OCI-LY7 (cell line): ENCODE measurements at regions not wholly inside any gene's neighbourhood (a gene's known extent, or its start where the extent isn't known, plus 50 kb on each side); places are given as distances from the start of the nearest gene placed in this dataset.

ENCODE experiments used
- EZH2phosphoT487 ChIP-seq: fragments of 200-600 bp; sonication (generic); IDR thresholded peaks from 2 replicates; pipeline ENCODE4 v1.6.1; 2018; ENCODE audit warnings: low read depth, borderline replicate concordance, mild to moderate bottlenecking, mixed run types, antibody characterized with exemption, low read length, moderate library complexity, mixed read lengths
- TF ChIP-seq, protein P1 (sequence below): fragments of 200-600 bp; sonication (generic); conservative IDR thresholded peaks from 2 replicates; pipeline ENCODE4 v1.5.1; 2014; ENCODE audit warnings: mild to moderate bottlenecking, antibody characterized with exemption, low read length, moderate library complexity, mixed read lengths

DNA sequence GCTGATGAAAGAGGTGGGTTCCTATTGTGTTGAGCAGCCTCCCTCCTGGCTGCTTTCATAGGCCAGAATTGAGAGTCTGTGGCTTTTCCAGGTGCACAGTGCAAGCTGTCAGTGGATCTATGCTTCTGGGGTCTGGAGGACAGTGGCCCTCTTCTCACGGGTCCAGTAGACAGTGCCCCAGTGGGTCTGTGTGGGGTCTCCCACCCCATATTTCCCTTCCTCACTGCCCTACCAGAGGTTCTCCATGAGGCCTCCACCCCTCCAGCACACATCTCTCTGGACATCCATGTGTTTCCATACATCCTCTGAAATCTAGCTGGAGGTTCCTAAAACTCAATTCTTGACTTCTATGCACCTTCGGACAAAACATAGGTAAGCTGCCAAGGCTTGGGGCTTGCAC, 201.2 kb downstream of the FAM43A start:
- TF ChIP-seq EZH2phosphoT487: no peak
- TF ChIP-seq, protein P1, sequence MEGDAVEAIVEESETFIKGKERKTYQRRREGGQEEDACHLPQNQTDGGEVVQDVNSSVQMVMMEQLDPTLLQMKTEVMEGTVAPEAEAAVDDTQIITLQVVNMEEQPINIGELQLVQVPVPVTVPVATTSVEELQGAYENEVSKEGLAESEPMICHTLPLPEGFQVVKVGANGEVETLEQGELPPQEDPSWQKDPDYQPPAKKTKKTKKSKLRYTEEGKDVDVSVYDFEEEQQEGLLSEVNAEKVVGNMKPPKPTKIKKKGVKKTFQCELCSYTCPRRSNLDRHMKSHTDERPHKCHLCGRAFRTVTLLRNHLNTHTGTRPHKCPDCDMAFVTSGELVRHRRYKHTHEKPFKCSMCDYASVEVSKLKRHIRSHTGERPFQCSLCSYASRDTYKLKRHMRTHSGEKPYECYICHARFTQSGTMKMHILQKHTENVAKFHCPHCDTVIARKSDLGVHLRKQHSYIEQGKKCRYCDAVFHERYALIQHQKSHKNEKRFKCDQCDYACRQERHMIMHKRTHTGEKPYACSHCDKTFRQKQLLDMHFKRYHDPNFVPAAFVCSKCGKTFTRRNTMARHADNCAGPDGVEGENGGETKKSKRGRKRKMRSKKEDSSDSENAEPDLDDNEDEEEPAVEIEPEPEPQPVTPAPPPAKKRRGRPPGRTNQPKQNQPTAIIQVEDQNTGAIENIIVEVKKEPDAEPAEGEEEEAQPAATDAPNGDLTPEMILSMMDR: no peak
